RPMI7951 (cell line): ENCODE measurements at regions not wholly inside any gene's neighbourhood (a gene's known extent, or its start where the extent isn't known, plus 50 kb on each side); places are given as distances from the start of the nearest gene placed in this dataset.

Source experiments
- DNase-seq: peaks from one replicate; pipeline ENCODE4 v3.0.0-alpha.2; 2012; ENCODE audit warnings: low read depth

GRCh38 chr1:87437663-87438295 lies 109.1 kb downstream of the LMO4 start:
- no peak for DNase-seq

- DNase-seq = no peak
Observed at GRCh38 chr1:87439821-87440220, 111.1 kb downstream of the LMO4 start.

GRCh38 chr1:87449348-87449963 lies 120.8 kb downstream of the LMO4 start:
- no peak for DNase-seq

- no peak for DNase-seq
Observed at GRCh38 chr1:87450136-87450535, 121.5 kb downstream of the LMO4 start.

- peak; percentile 27 for DNase-seq
Observed at GRCh38 chr1:87450615-87451209, 122.0 kb downstream of the LMO4 start.

GRCh38 chr1:87451229-87451920 lies 122.7 kb downstream of the LMO4 start:
- DNase-seq = no peak

GRCh38 chr1:87452648-87453047 lies 124.0 kb downstream of the LMO4 start:
- no peak for DNase-seq

GRCh38 chr1:87457408-87457807 lies 128.7 kb downstream of the LMO4 start:
- no peak for DNase-seq

- no peak for DNase-seq
Observed at GRCh38 chr1:87462894-87463293, 134.2 kb downstream of the LMO4 start.

- peak; percentile 7 for DNase-seq
Observed at GRCh38 chr1:87464022-87464490, 135.4 kb downstream of the LMO4 start.

GRCh38 chr1:87466621-87467020 lies 137.9 kb downstream of the LMO4 start:
- DNase-seq = no peak

GRCh38 chr1:87472716-87473115 lies 144.0 kb downstream of the LMO4 start:
- no peak for DNase-seq

GRCh38 chr1:87473203-87473661 lies 144.6 kb downstream of the LMO4 start:
- DNase-seq = peak; percentile 26

- DNase-seq = no peak
Observed at GRCh38 chr1:87474098-87474497, 145.4 kb downstream of the LMO4 start.

- DNase-seq = peak; percentile 38
Observed at GRCh38 chr1:87478231-87478630, 149.6 kb downstream of the LMO4 start.

GRCh38 chr1:87495147-87495546 lies 166.5 kb downstream of the LMO4 start:
- DNase-seq = no peak

- DNase-seq = no peak
Observed at GRCh38 chr1:87495870-87496269, 167.2 kb downstream of the LMO4 start.

GRCh38 chr1:87497380-87498203 lies 168.9 kb downstream of the LMO4 start:
- DNase-seq = no peak

- DNase-seq = no peak
Observed at GRCh38 chr1:87501738-87502137, 173.1 kb downstream of the LMO4 start.

- no peak for DNase-seq
Observed at GRCh38 chr1:87505391-87505983, 176.8 kb downstream of the LMO4 start.

GRCh38 chr1:87506147-87506546 lies 177.5 kb downstream of the LMO4 start:
- DNase-seq = no peak
